ENCODE measurements at regions not wholly inside any gene's neighbourhood (a gene's known extent, or its start where the extent isn't known, plus 50 kb on each side); places are given as distances from the start of the nearest gene placed in this dataset.

DNA sequence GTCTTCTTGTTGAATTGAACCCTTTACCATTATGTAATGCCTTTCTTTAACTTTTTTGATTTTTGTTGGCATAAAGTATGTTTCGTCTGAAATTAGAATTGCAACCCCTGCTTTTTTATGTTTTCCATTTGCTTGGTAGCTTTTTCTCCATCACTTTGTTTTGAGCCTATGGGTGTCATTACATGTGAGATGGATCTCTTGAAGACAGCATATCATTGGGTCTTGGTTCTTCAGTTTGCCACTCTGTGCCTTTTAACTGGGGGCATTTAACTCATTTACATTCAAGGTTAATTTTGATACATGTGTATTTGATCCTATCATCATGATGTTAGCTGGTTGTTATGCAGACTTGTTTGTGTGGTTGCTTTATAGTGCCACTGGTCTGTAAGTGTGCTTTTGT, 489.4 kb upstream of the TNP1 start:
- TF ChIP-seq, protein P1, sequence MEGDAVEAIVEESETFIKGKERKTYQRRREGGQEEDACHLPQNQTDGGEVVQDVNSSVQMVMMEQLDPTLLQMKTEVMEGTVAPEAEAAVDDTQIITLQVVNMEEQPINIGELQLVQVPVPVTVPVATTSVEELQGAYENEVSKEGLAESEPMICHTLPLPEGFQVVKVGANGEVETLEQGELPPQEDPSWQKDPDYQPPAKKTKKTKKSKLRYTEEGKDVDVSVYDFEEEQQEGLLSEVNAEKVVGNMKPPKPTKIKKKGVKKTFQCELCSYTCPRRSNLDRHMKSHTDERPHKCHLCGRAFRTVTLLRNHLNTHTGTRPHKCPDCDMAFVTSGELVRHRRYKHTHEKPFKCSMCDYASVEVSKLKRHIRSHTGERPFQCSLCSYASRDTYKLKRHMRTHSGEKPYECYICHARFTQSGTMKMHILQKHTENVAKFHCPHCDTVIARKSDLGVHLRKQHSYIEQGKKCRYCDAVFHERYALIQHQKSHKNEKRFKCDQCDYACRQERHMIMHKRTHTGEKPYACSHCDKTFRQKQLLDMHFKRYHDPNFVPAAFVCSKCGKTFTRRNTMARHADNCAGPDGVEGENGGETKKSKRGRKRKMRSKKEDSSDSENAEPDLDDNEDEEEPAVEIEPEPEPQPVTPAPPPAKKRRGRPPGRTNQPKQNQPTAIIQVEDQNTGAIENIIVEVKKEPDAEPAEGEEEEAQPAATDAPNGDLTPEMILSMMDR (IDR thresholded peaks at IDR 0.05; ENCODE audit: insufficient read depth, low read length, poor library complexity, severe bottlenecking): no peak
- no peak for TF ChIP-seq EZH2phosphoT487 (conservative IDR thresholded peaks at IDR 0.05; ENCODE audit: low read length)

Data from SU-DHL-6 (cell line).